Liver (tissue), 8 donors: ENCODE measurements at regions not wholly inside any gene's neighbourhood (a gene's known extent, or its start where the extent isn't known, plus 50 kb on each side); places are given as distances from the start of the nearest gene placed in this dataset.

Experiments used
- DNase-seq: peaks from one replicate; pipeline ENCODE4 v3.0.0-alpha.2; 2017; ENCODE audit warnings: low spot score
- H3K27ac ChIP-seq, 2 donors: one replicate each; pipeline ENCODE4 v1.7.0; 2013; ENCODE audit warnings: inconsistent platforms in 2 of 2, low read length in 2 of 2, control low read depth in 1 of 2, low read depth in 1 of 2, mild to moderate bottlenecking in 1 of 2
- H3K27me3 ChIP-seq, 4 donors: one replicate each; pipeline versions ENCODE4 v1.6.1 to v1.7.0; 2013; ENCODE audit warnings: low read length in 3 of 4, inconsistent platforms in 1 of 4, mild to moderate bottlenecking in 1 of 4, moderate library complexity in 1 of 4; ENCODE audit not compliant: control insufficient read depth in 4 of 4, insufficient read depth in 4 of 4
- H3K36me3 ChIP-seq, 4 donors: one replicate each; pipeline versions ENCODE4 v1.6.1 to v1.7.0; 2013; ENCODE audit warnings: low read length in 3 of 4, mild to moderate bottlenecking in 3 of 4, low read depth in 1 of 4, moderate library complexity in 1 of 4; ENCODE audit not compliant: control insufficient read depth in 4 of 4, insufficient read depth in 3 of 4
- H3K4me1 ChIP-seq, 4 donors: one replicate each; pipeline versions ENCODE4 v1.6.1 to v1.7.0; 2013; ENCODE audit warnings: low read length in 3 of 4, mild to moderate bottlenecking in 3 of 4, moderate library complexity in 1 of 4; ENCODE audit not compliant: control insufficient read depth in 4 of 4, insufficient read depth in 4 of 4
- H3K4me3 ChIP-seq, 3 donors: one replicate each; pipeline versions ENCODE4 v1.6.1 to v1.7.0; 2013; ENCODE audit warnings: low read length in 3 of 3, control low read depth in 1 of 3, low read depth in 1 of 3, mild to moderate bottlenecking in 1 of 3
- H3K9ac ChIP-seq, 2 donors: one replicate each; pipeline ENCODE4 v1.7.0; 2013; ENCODE audit warnings: low read length in 2 of 2, mild to moderate bottlenecking in 2 of 2, moderate library complexity in 2 of 2, control low read depth in 1 of 2, low read depth in 1 of 2
- H3K9me3 ChIP-seq, 4 donors: one replicate each; pipeline versions ENCODE4 v1.6.1 to v1.7.0; 2013; ENCODE audit warnings: low read length in 3 of 4; ENCODE audit not compliant: control insufficient read depth in 4 of 4
- EGR1 ChIP-seq, 2 donors: IDR thresholded peaks; 2 replicates each; pipeline ENCODE4 v1.6.1; 2016 to 2018; ENCODE audit warnings: antibody characterized with exemption in 2 of 2, low read depth in 2 of 2
- FOXA1 ChIP-seq: IDR thresholded peaks from 2 replicates; pipeline ENCODE4 v1.6.1; 2016; ENCODE audit warnings: antibody characterized with exemption
- FOXA2 ChIP-seq: IDR thresholded peaks from 2 replicates; pipeline ENCODE4 v1.6.1; 2016; ENCODE audit warnings: antibody characterized with exemption
- GABPA ChIP-seq, 2 donors: IDR thresholded peaks in 1 of 2; conservative IDR thresholded peaks in 1 of 2; 2 replicates each; pipeline ENCODE4 v1.6.1; 2016; ENCODE audit warnings: antibody characterized with exemption in 2 of 2, mild to moderate bottlenecking in 1 of 2, moderate library complexity in 1 of 2
- HNF4A ChIP-seq, 2 donors: conservative IDR thresholded peaks; 2 replicates each; pipeline ENCODE4 v1.6.1; 2016; ENCODE audit warnings: antibody characterized with exemption in 2 of 2, mild to moderate bottlenecking in 2 of 2
- HNF4G ChIP-seq: IDR thresholded peaks from 2 replicates; pipeline ENCODE4 v1.6.1; 2016; ENCODE audit warnings: antibody characterized with exemption
- JUND ChIP-seq, 2 donors: IDR thresholded peaks; 2 replicates each; pipeline ENCODE4 v1.6.1; 2016; ENCODE audit warnings: antibody characterized with exemption in 2 of 2
- NR2F2 ChIP-seq: IDR thresholded peaks from 2 replicates; pipeline ENCODE4 v1.6.1; 2016; ENCODE audit warnings: antibody characterized with exemption
- RAD21 ChIP-seq, 2 donors: IDR thresholded peaks; 2 replicates each; pipeline ENCODE4 v1.6.1; 2016; ENCODE audit warnings: antibody characterized with exemption in 2 of 2, mild to moderate bottlenecking in 2 of 2
- RXRA ChIP-seq, 2 donors: IDR thresholded peaks; 2 replicates each; pipeline ENCODE4 v1.6.1; 2017 to 2018; ENCODE audit warnings: antibody characterized with exemption in 2 of 2, mild to moderate bottlenecking in 1 of 2
- SP1 ChIP-seq: IDR thresholded peaks from 2 replicates; pipeline ENCODE4 v1.6.1; 2018; ENCODE audit warnings: antibody characterized with exemption, mild to moderate bottlenecking
- YY1 ChIP-seq: IDR thresholded peaks from 2 replicates; pipeline ENCODE4 v1.6.1; 2016; ENCODE audit warnings: antibody characterized with exemption, mild to moderate bottlenecking
- WGBS: extraction: QIAGEN DNeasy Blood & Tissue Kit; methylation state at CpG from one replicate; pipeline ENCODE4 v1.1.7; 2013; 5-methylcytosine and 5-hydroxymethylcytosine counted together
- TF ChIP-seq, protein P1 (sequence below): IDR thresholded peaks from 2 replicates; pipeline ENCODE4 v1.6.1; 2016; ENCODE audit warnings: antibody characterized with exemption
- TF ChIP-seq, protein P2 (sequence below): fragments of 150-350 bp; IDR thresholded peaks from 2 replicates; pipeline ENCODE4 v1.5.1; 2017; ENCODE audit warnings: improper control_type of control experiment, low read depth, low read length; ENCODE audit not compliant: missing input control
- TF ChIP-seq, protein P3 (sequence below): IDR thresholded peaks from 2 replicates; pipeline ENCODE4 v1.6.1; 2016; ENCODE audit warnings: antibody characterized with exemption, mild to moderate bottlenecking
- TF ChIP-seq, protein P4 (sequence below): IDR thresholded peaks from 2 replicates; pipeline ENCODE4 v1.6.1; 2016; ENCODE audit warnings: antibody characterized with exemption
- TF ChIP-seq, protein P5 (sequence below): IDR thresholded peaks from 2 replicates; pipeline ENCODE4 v1.6.1; 2016; ENCODE audit warnings: antibody characterized with exemption
- donor health status: healthy.
- donor health status: healthy.
- donor health status: healthy.
- donor health status: healthy.
- donor health status: healthy.

DNA sequence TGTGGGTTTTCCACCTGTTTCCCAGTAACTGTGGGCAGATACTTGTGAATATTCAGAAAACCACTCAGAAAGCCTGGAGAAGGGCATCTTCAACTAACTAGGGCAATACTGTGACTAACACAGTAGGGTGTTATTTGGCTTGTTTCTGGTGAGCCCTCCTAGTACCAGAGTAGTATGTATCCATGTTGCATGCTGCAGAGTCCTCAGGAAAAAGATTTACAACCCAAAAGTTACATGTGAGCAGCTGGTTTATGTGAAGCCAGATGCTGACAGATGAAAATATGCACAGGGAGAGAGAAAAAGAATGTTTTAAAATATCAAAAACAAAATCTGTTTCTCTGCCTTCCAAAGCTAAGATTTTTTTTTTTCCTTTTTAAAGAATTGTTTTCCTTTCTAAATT is 333.2 kb upstream of the UBE2E3 start:
- Histone ChIP-seq H3K4me3 (no peak overlapping the region), H3K9ac (no peak overlapping the region), H3K4me1 (no peaks in the 10 kb centered on the region), H3K27me3 (no peaks in the 10 kb centered on the region), H3K36me3 (no peaks in the 10 kb centered on the region), H3K27ac (no peak overlapping the region), H3K9me3 (no peaks in the 10 kb centered on the region)
- TF ChIP-seq YY1 (no peak), EGR1 (IDR thresholded peaks at IDR 0.05; ENCODE audit: low read depth in 2 of 2) (no peak), JUND (IDR thresholded peaks at IDR 0.05) (no peak), SP1 (no peak), FOXA2 (no peak), RXRA (IDR thresholded peaks at IDR 0.05) (no peak), HNF4G (no peak), HNF4A (conservative IDR thresholded peaks at IDR 0.05) (no peak), FOXA1 (no peak), NR2F2 (no peak), RAD21 (IDR thresholded peaks at IDR 0.05) (no peak), GABPA (IDR thresholded peaks at IDR 0.05 in 1 of 2, conservative IDR thresholded peaks at IDR 0.05 in 1 of 2) (no peak)
- TF ChIP-seq, protein P1, sequence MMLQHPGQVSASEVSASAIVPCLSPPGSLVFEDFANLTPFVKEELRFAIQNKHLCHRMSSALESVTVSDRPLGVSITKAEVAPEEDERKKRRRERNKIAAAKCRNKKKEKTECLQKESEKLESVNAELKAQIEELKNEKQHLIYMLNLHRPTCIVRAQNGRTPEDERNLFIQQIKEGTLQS, result no peak
- TF ChIP-seq, protein P2, sequence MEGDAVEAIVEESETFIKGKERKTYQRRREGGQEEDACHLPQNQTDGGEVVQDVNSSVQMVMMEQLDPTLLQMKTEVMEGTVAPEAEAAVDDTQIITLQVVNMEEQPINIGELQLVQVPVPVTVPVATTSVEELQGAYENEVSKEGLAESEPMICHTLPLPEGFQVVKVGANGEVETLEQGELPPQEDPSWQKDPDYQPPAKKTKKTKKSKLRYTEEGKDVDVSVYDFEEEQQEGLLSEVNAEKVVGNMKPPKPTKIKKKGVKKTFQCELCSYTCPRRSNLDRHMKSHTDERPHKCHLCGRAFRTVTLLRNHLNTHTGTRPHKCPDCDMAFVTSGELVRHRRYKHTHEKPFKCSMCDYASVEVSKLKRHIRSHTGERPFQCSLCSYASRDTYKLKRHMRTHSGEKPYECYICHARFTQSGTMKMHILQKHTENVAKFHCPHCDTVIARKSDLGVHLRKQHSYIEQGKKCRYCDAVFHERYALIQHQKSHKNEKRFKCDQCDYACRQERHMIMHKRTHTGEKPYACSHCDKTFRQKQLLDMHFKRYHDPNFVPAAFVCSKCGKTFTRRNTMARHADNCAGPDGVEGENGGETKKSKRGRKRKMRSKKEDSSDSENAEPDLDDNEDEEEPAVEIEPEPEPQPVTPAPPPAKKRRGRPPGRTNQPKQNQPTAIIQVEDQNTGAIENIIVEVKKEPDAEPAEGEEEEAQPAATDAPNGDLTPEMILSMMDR, result no peak
- TF ChIP-seq, protein P3, sequence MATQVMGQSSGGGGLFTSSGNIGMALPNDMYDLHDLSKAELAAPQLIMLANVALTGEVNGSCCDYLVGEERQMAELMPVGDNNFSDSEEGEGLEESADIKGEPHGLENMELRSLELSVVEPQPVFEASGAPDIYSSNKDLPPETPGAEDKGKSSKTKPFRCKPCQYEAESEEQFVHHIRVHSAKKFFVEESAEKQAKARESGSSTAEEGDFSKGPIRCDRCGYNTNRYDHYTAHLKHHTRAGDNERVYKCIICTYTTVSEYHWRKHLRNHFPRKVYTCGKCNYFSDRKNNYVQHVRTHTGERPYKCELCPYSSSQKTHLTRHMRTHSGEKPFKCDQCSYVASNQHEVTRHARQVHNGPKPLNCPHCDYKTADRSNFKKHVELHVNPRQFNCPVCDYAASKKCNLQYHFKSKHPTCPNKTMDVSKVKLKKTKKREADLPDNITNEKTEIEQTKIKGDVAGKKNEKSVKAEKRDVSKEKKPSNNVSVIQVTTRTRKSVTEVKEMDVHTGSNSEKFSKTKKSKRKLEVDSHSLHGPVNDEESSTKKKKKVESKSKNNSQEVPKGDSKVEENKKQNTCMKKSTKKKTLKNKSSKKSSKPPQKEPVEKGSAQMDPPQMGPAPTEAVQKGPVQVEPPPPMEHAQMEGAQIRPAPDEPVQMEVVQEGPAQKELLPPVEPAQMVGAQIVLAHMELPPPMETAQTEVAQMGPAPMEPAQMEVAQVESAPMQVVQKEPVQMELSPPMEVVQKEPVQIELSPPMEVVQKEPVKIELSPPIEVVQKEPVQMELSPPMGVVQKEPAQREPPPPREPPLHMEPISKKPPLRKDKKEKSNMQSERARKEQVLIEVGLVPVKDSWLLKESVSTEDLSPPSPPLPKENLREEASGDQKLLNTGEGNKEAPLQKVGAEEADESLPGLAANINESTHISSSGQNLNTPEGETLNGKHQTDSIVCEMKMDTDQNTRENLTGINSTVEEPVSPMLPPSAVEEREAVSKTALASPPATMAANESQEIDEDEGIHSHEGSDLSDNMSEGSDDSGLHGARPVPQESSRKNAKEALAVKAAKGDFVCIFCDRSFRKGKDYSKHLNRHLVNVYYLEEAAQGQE, result no peak
- DNase-seq, result no peak

DNA sequence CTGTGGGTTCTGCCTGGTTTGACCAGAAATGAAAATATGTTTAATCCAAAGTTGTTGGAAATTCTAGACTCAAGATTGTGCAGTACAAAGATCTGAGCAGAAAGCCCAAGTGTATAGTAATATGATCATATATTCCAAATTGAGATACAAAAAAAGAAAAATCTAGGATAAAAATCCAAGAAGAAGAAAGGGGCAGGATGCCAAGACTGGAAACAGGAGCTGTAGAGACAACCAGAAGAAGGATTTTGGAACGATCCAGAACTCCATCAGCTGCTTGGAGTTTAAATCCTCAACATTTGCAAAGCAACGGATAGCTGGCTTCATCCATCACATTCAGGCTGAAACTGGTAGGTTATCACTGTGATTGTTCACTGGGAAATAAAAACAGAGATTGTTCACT is 333.6 kb upstream of the UBE2E3 start:
- Histone ChIP-seq H3K9ac (no peak overlapping the region), H3K4me1 (no peaks in the 10 kb centered on the region), H3K27ac (no peak overlapping the region), H3K9me3 (no peaks in the 10 kb centered on the region), H3K36me3 (no peaks in the 10 kb centered on the region), H3K4me3 (no peak overlapping the region), H3K27me3 (no peaks in the 10 kb centered on the region)
- 75% methylated on average over 2 of the region's 2 CpGs for WGBS
- DNase-seq, result no peak
- TF ChIP-seq, protein P4, sequence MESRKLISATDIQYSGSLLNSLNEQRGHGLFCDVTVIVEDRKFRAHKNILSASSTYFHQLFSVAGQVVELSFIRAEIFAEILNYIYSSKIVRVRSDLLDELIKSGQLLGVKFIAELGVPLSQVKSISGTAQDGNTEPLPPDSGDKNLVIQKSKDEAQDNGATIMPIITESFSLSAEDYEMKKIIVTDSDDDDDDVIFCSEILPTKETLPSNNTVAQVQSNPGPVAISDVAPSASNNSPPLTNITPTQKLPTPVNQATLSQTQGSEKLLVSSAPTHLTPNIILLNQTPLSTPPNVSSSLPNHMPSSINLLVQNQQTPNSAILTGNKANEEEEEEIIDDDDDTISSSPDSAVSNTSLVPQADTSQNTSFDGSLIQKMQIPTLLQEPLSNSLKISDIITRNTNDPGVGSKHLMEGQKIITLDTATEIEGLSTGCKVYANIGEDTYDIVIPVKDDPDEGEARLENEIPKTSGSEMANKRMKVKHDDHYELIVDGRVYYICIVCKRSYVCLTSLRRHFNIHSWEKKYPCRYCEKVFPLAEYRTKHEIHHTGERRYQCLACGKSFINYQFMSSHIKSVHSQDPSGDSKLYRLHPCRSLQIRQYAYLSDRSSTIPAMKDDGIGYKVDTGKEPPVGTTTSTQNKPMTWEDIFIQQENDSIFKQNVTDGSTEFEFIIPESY, result no peak
- TF ChIP-seq FOXA2, result no peak
- TF ChIP-seq, protein P5, sequence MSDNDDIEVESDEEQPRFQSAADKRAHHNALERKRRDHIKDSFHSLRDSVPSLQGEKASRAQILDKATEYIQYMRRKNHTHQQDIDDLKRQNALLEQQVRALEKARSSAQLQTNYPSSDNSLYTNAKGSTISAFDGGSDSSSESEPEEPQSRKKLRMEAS, result no peak
- TF ChIP-seq, protein P3, result no peak
- TF ChIP-seq HNF4G, result no peak
- TF ChIP-seq, protein P2, result no peak
